HUES6 (cell line): ENCODE measurements at regions not wholly inside any gene's neighbourhood (a gene's known extent, or its start where the extent isn't known, plus 50 kb on each side); places are given as distances from the start of the nearest gene placed in this dataset.
"Not testable (repeated sequence)": the region's sequence is repeated elsewhere in the genome, so short reads cannot be mapped to it uniquely, and the experiment has no call there.

ENCODE experiments used
- H3K27ac ChIP-seq: 2 replicates; pipeline ENCODE4 v1.7.0; 2013; ENCODE audit warnings: low read depth, mild to moderate bottlenecking, low read length, inconsistent platforms
- H3K27me3 ChIP-seq: 2 replicates; pipeline ENCODE4 v1.6.1; 2013; ENCODE audit warnings: low read length; ENCODE audit not compliant: control insufficient read depth, insufficient read depth
- H3K36me3 ChIP-seq: 2 replicates; pipeline ENCODE4 v1.6.1; 2013; ENCODE audit warnings: low read length; ENCODE audit not compliant: control insufficient read depth, insufficient read depth
- H3K4me1 ChIP-seq: 2 replicates; pipeline ENCODE4 v1.6.1; 2013; ENCODE audit warnings: low read length; ENCODE audit not compliant: control insufficient read depth, insufficient read depth
- H3K4me3 ChIP-seq: 2 replicates; pipeline ENCODE4 v1.5.1; 2013; ENCODE audit warnings: low read depth, low read length
- H3K9ac ChIP-seq: one replicate; pipeline ENCODE4 v1.6.1; 2013; ENCODE audit warnings: mild to moderate bottlenecking, low read length
- H3K9me3 ChIP-seq: 2 replicates; pipeline ENCODE4 v1.6.1; 2013; ENCODE audit warnings: low read depth, low read length; ENCODE audit not compliant: control insufficient read depth, insufficient read depth

- H3K4me3 ChIP-seq = no peak overlapping the region
- no peaks in the 10 kb centered on the region for H3K27me3 ChIP-seq
- H3K9me3 ChIP-seq = no peaks in the 10 kb centered on the region
- no peak overlapping the region for H3K9ac ChIP-seq
- H3K27ac ChIP-seq = no peak overlapping the region
- no peaks in the 10 kb centered on the region for H3K36me3 ChIP-seq
- no peaks in the 10 kb centered on the region for H3K4me1 ChIP-seq
Observed at GRCh38 chr4:59700651-59701050, 1499.5 kb upstream of the ADGRL3 start.

- Histone ChIP-seq H3K27ac (no peak overlapping the region), H3K9me3 (no peaks in the 10 kb centered on the region), H3K4me1 (no peaks in the 10 kb centered on the region), H3K27me3 (no peaks in the 10 kb centered on the region), H3K4me3 (no peak overlapping the region), H3K36me3 (no peaks in the 10 kb centered on the region), H3K9ac (no peak overlapping the region)
Observed at GRCh38 chr4:59704616-59705015, 1495.5 kb upstream of the ADGRL3 start.

- Histone ChIP-seq H3K27me3 (no peaks in the 10 kb centered on the region), H3K4me3 (no peak overlapping the region), H3K27ac (no peak overlapping the region), H3K9me3 (no peaks in the 10 kb centered on the region), H3K9ac (no peak overlapping the region), H3K36me3 (no peaks in the 10 kb centered on the region), H3K4me1 (no peaks in the 10 kb centered on the region)
Observed at GRCh38 chr4:59712470-59712869, 1487.7 kb upstream of the ADGRL3 start.

GRCh38 chr4:59724286-59724685 is 1475.8 kb upstream of the ADGRL3 start:
- H3K27ac ChIP-seq, H3K9ac ChIP-seq, H3K27me3 ChIP-seq, H3K4me3 ChIP-seq, H3K36me3 ChIP-seq, H3K4me1 ChIP-seq: not testable (repeated sequence)
- H3K9me3 ChIP-seq = peaks cover 12% of the 10 kb centered on the region

GRCh38 chr4:59727745-59728144 is 1472.4 kb upstream of the ADGRL3 start:
- Histone ChIP-seq H3K9ac (no peak overlapping the region), H3K9me3 (peaks cover 12% of the 10 kb centered on the region), H3K27ac (no peak overlapping the region), H3K4me3 (no peak overlapping the region), H3K4me1 (no peaks in the 10 kb centered on the region), H3K27me3 (no peaks in the 10 kb centered on the region), H3K36me3 (no peaks in the 10 kb centered on the region)

GRCh38 chr4:59728496-59728895 is 1471.6 kb upstream of the ADGRL3 start:
- Histone ChIP-seq H3K4me1 (no peaks in the 10 kb centered on the region), H3K27ac (no peak overlapping the region), H3K9me3 (peaks cover 12% of the 10 kb centered on the region), H3K27me3 (no peaks in the 10 kb centered on the region), H3K36me3 (no peaks in the 10 kb centered on the region), H3K9ac (no peak overlapping the region), H3K4me3 (no peak overlapping the region)

- no peak overlapping the region for H3K27ac ChIP-seq
- no peaks in the 10 kb centered on the region for H3K27me3 ChIP-seq
- no peak overlapping the region for H3K4me3 ChIP-seq
- H3K36me3 ChIP-seq = no peaks in the 10 kb centered on the region
- no peaks in the 10 kb centered on the region for H3K4me1 ChIP-seq
- no peak overlapping the region for H3K9ac ChIP-seq
- peaks cover 8% of the 10 kb centered on the region for H3K9me3 ChIP-seq
Observed at GRCh38 chr4:59729321-59729720, 1470.8 kb upstream of the ADGRL3 start.

- no peak overlapping the region for H3K4me3 ChIP-seq
- H3K36me3 ChIP-seq = no peaks in the 10 kb centered on the region
- H3K9me3 ChIP-seq = no peaks in the 10 kb centered on the region
- no peak overlapping the region for H3K27ac ChIP-seq
- no peak overlapping the region for H3K9ac ChIP-seq
- no peaks in the 10 kb centered on the region for H3K4me1 ChIP-seq
- no peaks in the 10 kb centered on the region for H3K27me3 ChIP-seq
Observed at GRCh38 chr4:59748433-59748832, 1451.7 kb upstream of the ADGRL3 start.

GRCh38 chr4:59759082-59759825 is 1440.9 kb upstream of the ADGRL3 start:
- H3K9ac ChIP-seq = no peak overlapping the region
- H3K4me3 ChIP-seq = no peak overlapping the region
- no peaks in the 10 kb centered on the region for H3K9me3 ChIP-seq
- no peaks in the 10 kb centered on the region for H3K36me3 ChIP-seq
- no peak overlapping the region for H3K27ac ChIP-seq
- no peaks in the 10 kb centered on the region for H3K4me1 ChIP-seq
- H3K27me3 ChIP-seq = no peaks in the 10 kb centered on the region

GRCh38 chr4:59762344-59762743 is 1437.8 kb upstream of the ADGRL3 start:
- H3K9me3 ChIP-seq = no peaks in the 10 kb centered on the region
- H3K27me3 ChIP-seq = no peaks in the 10 kb centered on the region
- H3K36me3 ChIP-seq = no peaks in the 10 kb centered on the region
- no peaks in the 10 kb centered on the region for H3K4me1 ChIP-seq
- H3K4me3 ChIP-seq = no peak overlapping the region
- H3K27ac ChIP-seq = no peak overlapping the region
- no peak overlapping the region for H3K9ac ChIP-seq

GRCh38 chr4:59770601-59771264 is 1429.4 kb upstream of the ADGRL3 start:
- Histone ChIP-seq H3K36me3 (no peaks in the 10 kb centered on the region), H3K4me3 (no peak overlapping the region), H3K4me1 (no peaks in the 10 kb centered on the region), H3K9ac (no peak overlapping the region), H3K27me3 (no peaks in the 10 kb centered on the region), H3K9me3 (no peaks in the 10 kb centered on the region), H3K27ac (no peak overlapping the region)
